K562 (cell line): ENCODE measurements at regions not wholly inside any gene's neighbourhood (a gene's known extent, or its start where the extent isn't known, plus 50 kb on each side); places are given as distances from the start of the nearest gene placed in this dataset.

Experiments
- ATAC-seq: fragments of 200-7000 bp; cut with Tn5 transposase; 3 replicates; pipeline ENCODE4 v1.9.1; 2020; ENCODE audit warnings: moderate library complexity
- BruUV-seq: library from RNA; stranded (reverse); fragments of 400-500 nt; replicated peaks from 2 replicates; lab custom pipeline; 2021; lab: Mats Ljungman, UMichigan
- CTCF ChIA-PET: fragments of 300-600 bp; formaldehyde crosslinking; extraction: SDS; loops from one replicate; lab custom pipeline; 2021; ENCODE audit warnings: low intra/inter-chr PET ratio; lab: Yijun Ruan, JAX
- POLR2A ChIA-PET: fragments of 300-600, 350-650 bp; sonication (Branson Sonifier 250); formaldehyde crosslinking; extraction: SDS; loops from one replicate; lab custom pipeline; 2021; ENCODE audit warnings: antibody characterized with exemption, inconsistent platforms; lab: Yijun Ruan, JAX
- DNase-seq, 4 experiments: peaks; one replicate each; pipeline versions ENCODE4 v3.0.0 to v3.0.0-alpha.2; 2011 to 2018; ENCODE audit warnings: low spot score in 3 of 4, mixed read lengths in 3 of 4; ENCODE audit errors: extremely low read depth in 1 of 4
- FAIRE-seq: peaks from 2 replicates; lab custom pipeline; 2011; peaks lifted over from hg19 to GRCh38; lab: Jason Lieb, UNC
- H2AFZ ChIP-seq: 2 replicates; pipeline ENCODE4 v1.6.0; 2011; ENCODE audit warnings: low read depth, low read length, control low read depth, inconsistent platforms
- H3K27ac ChIP-seq: fragments of 200-600 bp; 3 replicates; pipeline ENCODE4 v1.8.0; 2011; ENCODE audit warnings: low read depth, mild to moderate bottlenecking, control low read depth, inconsistent platforms, low read length, moderate library complexity, mixed read lengths; ENCODE audit errors: extremely low read depth
- H3K27me3 ChIP-seq, 2 experiments: fragments of 300-600 bp in 1 of 2; 2 replicates in 1 of 2; 3 replicates in 1 of 2; pipeline versions ENCODE4 v1.6.0 to v1.8.0; 2011; ENCODE audit warnings: inconsistent platforms in 2 of 2, low read length in 2 of 2, mild to moderate bottlenecking in 1 of 2, mixed read lengths in 1 of 2, moderate library complexity in 1 of 2; ENCODE audit not compliant: control insufficient read depth in 2 of 2, insufficient read depth in 2 of 2
- H3K36me3 ChIP-seq: fragments of 300-600 bp; 3 replicates; pipeline ENCODE4 v1.8.0; 2011; ENCODE audit warnings: mild to moderate bottlenecking, low read length, inconsistent platforms; ENCODE audit not compliant: control insufficient read depth, insufficient read depth
- H3K4me1 ChIP-seq, 2 experiments: fragments of 200-600 bp in 1 of 2; replicated peaks in 1 of 2; 2 replicates in 1 of 2; 3 replicates in 1 of 2; pipeline versions ENCODE4 v1.5.1 to v1.8.0; 2011; ENCODE audit warnings: inconsistent platforms in 2 of 2, low read length in 2 of 2, mild to moderate bottlenecking in 1 of 2, mixed read lengths in 1 of 2, moderate library complexity in 1 of 2; ENCODE audit not compliant: control insufficient read depth in 2 of 2, insufficient read depth in 2 of 2
- H3K4me2 ChIP-seq: 2 replicates; pipeline ENCODE4 v1.6.1; 2011; ENCODE audit warnings: low read length, control low read depth, inconsistent platforms, mixed read lengths; ENCODE audit not compliant: insufficient read depth
- H3K4me3 ChIP-seq: fragments of 200-600 bp; sonication (generic), shearing (Covaris generic); 2 replicates; pipeline ENCODE4 v1.5.1; 2016; ENCODE audit warnings: control low read depth, inconsistent platforms
- H3K79me2 ChIP-seq: fragments of 200-600 bp; 3 replicates; pipeline ENCODE4 v1.8.0; 2011; ENCODE audit warnings: low read length, inconsistent platforms; ENCODE audit not compliant: control insufficient read depth, insufficient read depth
- H3K9ac ChIP-seq, 2 experiments: 2 replicates each; pipeline versions ENCODE4 v1.6.0 to v1.6.1; 2011; ENCODE audit warnings: low read depth in 2 of 2, low read length in 2 of 2, control low read depth in 1 of 2, inconsistent platforms in 1 of 2, mild to moderate bottlenecking in 1 of 2, mixed read lengths in 1 of 2; ENCODE audit not compliant: insufficient read depth in 1 of 2
- H3K9me1 ChIP-seq: one replicate; pipeline ENCODE4 v1.6.0; 2011; ENCODE audit warnings: inconsistent platforms, mild to moderate bottlenecking, low read length, moderate library complexity; ENCODE audit not compliant: control insufficient read depth, insufficient read depth
- H3K9me3 ChIP-seq: replicated peaks from 2 replicates; pipeline ENCODE4 v1.5.1; 2011; ENCODE audit warnings: low read depth, low read length, inconsistent platforms; ENCODE audit not compliant: control insufficient read depth, insufficient read depth
- H4K20me1 ChIP-seq: replicated peaks from 2 replicates; pipeline ENCODE4 v1.6.1; 2011; ENCODE audit warnings: low read length, inconsistent platforms, mixed read lengths; ENCODE audit not compliant: control insufficient read depth, insufficient read depth
- PCBP1 ChIP-seq: fragments of 200-400 bp; formaldehyde crosslinking; IDR thresholded peaks from 2 replicates; pipeline ENCODE4 v1.6.1; 2018; ENCODE audit warnings: mild to moderate bottlenecking, low read depth, low read length; ENCODE audit not compliant: poor library complexity, severe bottlenecking
- WGBS: fragments of 100-300 bp; shearing (Covaris generic); methylation state at CpG from one replicate; pipeline ENCODE4 v1.1.6; 2016; ENCODE audit warnings: low coverage, mixed read lengths; ENCODE audit not compliant: insufficient coverage; ENCODE audit errors: missing lambda C conversion rate; 5-methylcytosine and 5-hydroxymethylcytosine counted together
- in situ Hi-C: fragments of 300-500 bp; cut with MboI; formaldehyde crosslinking; loops from 4 replicates; pipeline ENCODE4 v1.15.0; 2018; ENCODE audit warnings: inconsistent platforms, mixed read lengths
- intact Hi-C: fragments of 100-400 bp; cut with micrococcal nuclease; formaldehyde crosslinking; loops from 2 replicates; pipeline ENCODE4 v1.14.2; 2022
- TF ChIP-seq, protein P1 (sequence below), 2 experiments: fragments of 450-650 bp in 1 of 2; sonication (generic) in 1 of 2; formaldehyde crosslinking in 1 of 2; IDR thresholded peaks; 2 replicates each; pipeline versions ENCODE4 v1.7.1 to v1.9.0; 2016 to 2022; ENCODE audit warnings: inconsistent platforms in 1 of 2, mild to moderate bottlenecking in 1 of 2, missing genetic modification reagents in 1 of 2

DNA sequence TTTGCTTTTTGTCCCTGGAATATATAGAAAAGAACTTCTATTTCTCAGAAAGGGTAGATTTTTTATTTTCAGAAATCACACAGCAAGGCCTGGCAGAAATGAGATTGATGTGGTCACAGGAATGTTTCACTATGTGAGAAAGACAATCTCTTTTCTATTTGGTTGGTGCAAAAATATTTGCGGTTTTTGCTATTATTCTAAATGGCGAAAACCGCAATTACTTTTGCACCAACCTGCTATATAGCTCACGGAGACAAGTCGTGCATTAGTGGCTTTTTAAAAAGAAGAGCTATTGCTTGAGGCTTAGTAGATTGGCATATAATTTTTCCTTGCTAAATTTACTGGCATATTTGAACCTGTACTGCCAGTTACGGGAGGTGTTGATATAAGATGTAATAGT is 100.4 kb downstream of the ITM2A start:
- intact Hi-C loops: no loop called here
- Histone ChIP-seq H2AFZ (no peak overlapping the region), H3K9me1 (no peaks in the 10 kb centered on the region), H3K27ac (no peak overlapping the region), H4K20me1 (no peaks in the 10 kb centered on the region), H3K4me2 (no peak overlapping the region), H3K9ac (no peak overlapping the region), H3K4me3 (no peak overlapping the region), H3K27me3 (no peaks in the 10 kb centered on the region), H3K36me3 (no peaks in the 10 kb centered on the region), H3K9me3 (no peaks in the 10 kb centered on the region), H3K4me1 (no peaks in the 10 kb centered on the region), H3K79me2 (no peaks in the 10 kb centered on the region)
- TF ChIP-seq, protein P1, sequence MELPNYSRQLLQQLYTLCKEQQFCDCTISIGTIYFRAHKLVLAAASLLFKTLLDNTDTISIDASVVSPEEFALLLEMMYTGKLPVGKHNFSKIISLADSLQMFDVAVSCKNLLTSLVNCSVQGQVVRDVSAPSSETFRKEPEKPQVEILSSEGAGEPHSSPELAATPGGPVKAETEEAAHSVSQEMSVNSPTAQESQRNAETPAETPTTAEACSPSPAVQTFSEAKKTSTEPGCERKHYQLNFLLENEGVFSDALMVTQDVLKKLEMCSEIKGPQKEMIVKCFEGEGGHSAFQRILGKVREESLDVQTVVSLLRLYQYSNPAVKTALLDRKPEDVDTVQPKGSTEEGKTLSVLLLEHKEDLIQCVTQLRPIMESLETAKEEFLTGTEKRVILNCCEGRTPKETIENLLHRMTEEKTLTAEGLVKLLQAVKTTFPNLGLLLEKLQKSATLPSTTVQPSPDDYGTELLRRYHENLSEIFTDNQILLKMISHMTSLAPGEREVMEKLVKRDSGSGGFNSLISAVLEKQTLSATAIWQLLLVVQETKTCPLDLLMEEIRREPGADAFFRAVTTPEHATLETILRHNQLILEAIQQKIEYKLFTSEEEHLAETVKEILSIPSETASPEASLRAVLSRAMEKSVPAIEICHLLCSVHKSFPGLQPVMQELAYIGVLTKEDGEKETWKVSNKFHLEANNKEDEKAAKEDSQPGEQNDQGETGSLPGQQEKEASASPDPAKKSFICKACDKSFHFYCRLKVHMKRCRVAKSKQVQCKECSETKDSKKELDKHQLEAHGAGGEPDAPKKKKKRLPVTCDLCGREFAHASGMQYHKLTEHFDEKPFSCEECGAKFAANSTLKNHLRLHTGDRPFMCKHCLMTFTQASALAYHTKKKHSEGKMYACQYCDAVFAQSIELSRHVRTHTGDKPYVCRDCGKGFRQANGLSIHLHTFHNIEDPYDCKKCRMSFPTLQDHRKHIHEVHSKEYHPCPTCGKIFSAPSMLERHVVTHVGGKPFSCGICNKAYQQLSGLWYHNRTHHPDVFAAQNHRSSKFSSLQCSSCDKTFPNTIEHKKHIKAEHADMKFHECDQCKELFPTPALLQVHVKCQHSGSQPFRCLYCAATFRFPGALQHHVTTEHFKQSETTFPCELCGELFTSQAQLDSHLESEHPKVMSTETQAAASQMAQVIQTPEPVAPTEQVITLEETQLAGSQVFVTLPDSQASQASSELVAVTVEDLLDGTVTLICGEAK (IDR thresholded peaks at IDR 0.05): peak; percentile 49; the same call in 1 of the 2 replicates
- TF ChIP-seq, protein P1 (CRISPR knock-in tag; IDR thresholded peaks at IDR 0.05): no peak
- TF ChIP-seq PCBP1: no peak
- POLR2A ChIA-PET: no interaction called here
- CTCF ChIA-PET: no interaction called here
- ATAC-seq (no peak), DNase-seq (no peak), FAIRE-seq (no peak)
- BruUV-seq: no TSS peak
- 0% methylated on average over 6 of the region's 6 CpGs for WGBS
- in situ Hi-C loops: no loop called here
